Activated B cell treated with CpG ODN at 0.5 μM for 24 hours (primary cell): ENCODE measurements at regions not wholly inside any gene's neighbourhood (a gene's known extent, or its start where the extent isn't known, plus 50 kb on each side); places are given as distances from the start of the nearest gene placed in this dataset.

Experiments used
- ATAC-seq: fragments of 200-7000 bp; cut with Tn5 transposase; one replicate; pipeline ENCODE4 v1.10.0; 2021; ENCODE audit warnings: low read depth, mild to moderate bottlenecking, moderate library complexity
- CTCF ChIA-PET: fragments of 350-600 bp; sonication (Branson Sonifier 250); formaldehyde crosslinking; loops from one replicate; lab custom pipeline; 2021; ENCODE audit warnings: antibody characterized with exemption; lab: Charles Lee
- POLR2A ChIA-PET: fragments of 350-600 bp; sonication (Branson Sonifier 250); formaldehyde crosslinking; loops from one replicate; lab custom pipeline; 2021; ENCODE audit warnings: antibody characterized with exemption; lab: Charles Lee
- DNase-seq: peaks from one replicate; pipeline ENCODE4 v3.0.0; 2022
- H3K27ac Mint-ChIP-seq: one replicate; pipeline ENCODE4 v1.8.0; 2020; ENCODE audit warnings: mixed read lengths
- H3K27me3 Mint-ChIP-seq: one replicate; pipeline ENCODE4 v1.8.0; 2021; ENCODE audit warnings: mixed read lengths
- H3K36me3 Mint-ChIP-seq: one replicate; pipeline ENCODE4 v1.8.0; 2021; ENCODE audit warnings: low read depth, mixed read lengths
- H3K4me1 Mint-ChIP-seq: one replicate; pipeline ENCODE4 v1.8.0; 2021; ENCODE audit warnings: mixed read lengths
- H3K4me3 Mint-ChIP-seq: one replicate; pipeline ENCODE4 v1.8.0; 2020; ENCODE audit warnings: mild to moderate bottlenecking, mixed read lengths
- H3K9me3 Mint-ChIP-seq: one replicate; pipeline ENCODE4 v1.8.0; 2020; ENCODE audit warnings: mixed read lengths
- CTCF ChIP-seq: fragments of 200-600 bp; IDR thresholded peaks from one replicate; pipeline ENCODE4 v1.8.0; 2022; ENCODE audit warnings: antibody characterized with exemption, mild to moderate bottlenecking
- intact Hi-C: fragments of 100-400 bp; cut with micrococcal nuclease; formaldehyde crosslinking; loops from one replicate; pipeline ENCODE4 v1.15.1; 2024

- ChIA-PET CTCF (no interaction called here), POLR2A (no interaction called here)
- intact Hi-C loops, result no loop called here
- no peak for ATAC-seq
- H3K36me3 Mint-ChIP-seq, result no peaks in the 10 kb centered on the region
- H3K4me1 Mint-ChIP-seq, result no peaks in the 10 kb centered on the region
- H3K4me3 Mint-ChIP-seq, result no peak overlapping the region
- H3K9me3 Mint-ChIP-seq, result peaks cover 10% of the 10 kb centered on the region
- TF ChIP-seq CTCF, result no peak
- no peaks in the 10 kb centered on the region for H3K27me3 Mint-ChIP-seq
- DNase-seq, result no peak
- no peak overlapping the region for H3K27ac Mint-ChIP-seq
Measured at GRCh38 chr9:100937382-100937781, 91.1 kb upstream of the PLPPR1 start.

- H3K4me1 Mint-ChIP-seq, result no peaks in the 10 kb centered on the region
- ChIA-PET CTCF (no interaction called here), POLR2A (no interaction called here)
- no peaks in the 10 kb centered on the region for H3K27me3 Mint-ChIP-seq
- DNase-seq (no peak), ATAC-seq (no peak)
- TF ChIP-seq CTCF, result no peak
- H3K4me3 Mint-ChIP-seq, result no peak overlapping the region
- no peaks in the 10 kb centered on the region for H3K36me3 Mint-ChIP-seq
- H3K27ac Mint-ChIP-seq, result no peak overlapping the region
- intact Hi-C loops, result no loop called here
- H3K9me3 Mint-ChIP-seq, result peaks cover 6% of the 10 kb centered on the region
Measured at GRCh38 chr9:100938507-100938906, 90.0 kb upstream of the PLPPR1 start.

- ATAC-seq (no peak), DNase-seq (no peak)
- no peak overlapping the region for H3K4me3 Mint-ChIP-seq
- H3K27ac Mint-ChIP-seq, result no peak overlapping the region
- POLR2A ChIA-PET, result no interaction called here
- H3K36me3 Mint-ChIP-seq, result no peaks in the 10 kb centered on the region
- no peak for TF ChIP-seq CTCF
- intact Hi-C loops, result no loop called here
- no peaks in the 10 kb centered on the region for H3K27me3 Mint-ChIP-seq
- H3K9me3 Mint-ChIP-seq, result peaks cover 9% of the 10 kb centered on the region
- no peaks in the 10 kb centered on the region for H3K4me1 Mint-ChIP-seq
- CTCF ChIA-PET, result no interaction called here
Measured at GRCh38 chr9:100939636-100940035, 88.9 kb upstream of the PLPPR1 start.

- Mint-ChIP-seq H3K27me3 (no peaks in the 10 kb centered on the region), H3K4me1 (no peaks in the 10 kb centered on the region), H3K36me3 (no peaks in the 10 kb centered on the region), H3K4me3 (no peak overlapping the region), H3K27ac (no peak overlapping the region), H3K9me3 (peaks cover 2% of the 10 kb centered on the region)
- intact Hi-C loops, result no loop called here
- ChIA-PET POLR2A (no interaction called here), CTCF (no interaction called here)
- no peak for TF ChIP-seq CTCF
- no peak for ATAC-seq
- no peak for DNase-seq
Measured at GRCh38 chr9:100959226-100959625, 69.3 kb upstream of the PLPPR1 start.
